ENCODE measurements at regions not wholly inside any gene's neighbourhood (a gene's known extent, or its start where the extent isn't known, plus 50 kb on each side); places are given as distances from the start of the nearest gene placed in this dataset.

DNA sequence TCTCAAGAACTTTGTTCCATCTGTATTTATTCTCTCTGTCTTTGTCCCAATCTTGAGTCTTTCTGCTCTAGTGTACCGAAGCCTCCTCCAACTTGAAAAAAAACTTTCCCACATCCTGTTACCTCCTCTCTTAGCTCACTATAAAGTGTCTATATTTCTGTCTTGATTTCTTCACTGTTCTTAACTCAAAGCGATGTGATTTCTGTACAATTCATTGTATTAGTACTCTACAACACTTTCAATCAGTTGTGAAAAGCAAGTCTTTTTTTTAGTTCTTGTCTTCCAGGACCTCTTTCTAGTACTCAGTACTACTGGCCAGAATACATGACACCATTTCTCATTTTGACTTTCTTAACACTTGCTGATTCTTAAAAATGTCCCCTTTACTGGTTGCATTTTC, 353.5 kb upstream of the SATB1 start:
- TF ChIP-seq, protein P1, sequence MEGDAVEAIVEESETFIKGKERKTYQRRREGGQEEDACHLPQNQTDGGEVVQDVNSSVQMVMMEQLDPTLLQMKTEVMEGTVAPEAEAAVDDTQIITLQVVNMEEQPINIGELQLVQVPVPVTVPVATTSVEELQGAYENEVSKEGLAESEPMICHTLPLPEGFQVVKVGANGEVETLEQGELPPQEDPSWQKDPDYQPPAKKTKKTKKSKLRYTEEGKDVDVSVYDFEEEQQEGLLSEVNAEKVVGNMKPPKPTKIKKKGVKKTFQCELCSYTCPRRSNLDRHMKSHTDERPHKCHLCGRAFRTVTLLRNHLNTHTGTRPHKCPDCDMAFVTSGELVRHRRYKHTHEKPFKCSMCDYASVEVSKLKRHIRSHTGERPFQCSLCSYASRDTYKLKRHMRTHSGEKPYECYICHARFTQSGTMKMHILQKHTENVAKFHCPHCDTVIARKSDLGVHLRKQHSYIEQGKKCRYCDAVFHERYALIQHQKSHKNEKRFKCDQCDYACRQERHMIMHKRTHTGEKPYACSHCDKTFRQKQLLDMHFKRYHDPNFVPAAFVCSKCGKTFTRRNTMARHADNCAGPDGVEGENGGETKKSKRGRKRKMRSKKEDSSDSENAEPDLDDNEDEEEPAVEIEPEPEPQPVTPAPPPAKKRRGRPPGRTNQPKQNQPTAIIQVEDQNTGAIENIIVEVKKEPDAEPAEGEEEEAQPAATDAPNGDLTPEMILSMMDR (IDR thresholded peaks at IDR 0.05) = no peak
- TF ChIP-seq POLR2AphosphoS5 (IDR thresholded peaks at IDR 0.05) (no peak), POLR2A (IDR thresholded peaks at IDR 0.05) (no peak), EP300 (IDR thresholded peaks at IDR 0.05) (no peak)

Measured in sigmoid colon (tissue), 4 donors.